ENCODE measurements at regions not wholly inside any gene's neighbourhood (a gene's known extent, or its start where the extent isn't known, plus 50 kb on each side); places are given as distances from the start of the nearest gene placed in this dataset.

GRCh38 chr4:53852343-53852742, 212.1 kb downstream of the CHIC2 start:
- no peak overlapping the region for H3K4me3 ChIP-seq
- no peaks in the 10 kb centered on the region for H3K27me3 ChIP-seq
- DNase-seq, result no peak
- H3K36me3 ChIP-seq, result no peaks in the 10 kb centered on the region
- no peak for TF ChIP-seq CTCF (IDR thresholded peaks at IDR 0.05)
- ATAC-seq, result no peak
- H3K4me1 ChIP-seq, result no peaks in the 10 kb centered on the region
- H3K9me3 ChIP-seq, result no peaks in the 10 kb centered on the region
- intact Hi-C loops (cut with DNase I), result no loop called here
- H3K27ac ChIP-seq, result no peak overlapping the region

GRCh38 chr4:53847965-53848364, 216.4 kb downstream of the CHIC2 start:
- Histone ChIP-seq H3K9me3 (no peaks in the 10 kb centered on the region), H3K4me3 (no peak overlapping the region), H3K27ac (no peak overlapping the region), H3K4me1 (no peaks in the 10 kb centered on the region), H3K27me3 (no peaks in the 10 kb centered on the region), H3K36me3 (no peaks in the 10 kb centered on the region)
- DNase-seq (no peak), ATAC-seq (no peak)
- intact Hi-C loops (cut with DNase I), result no loop called here
- no peak for TF ChIP-seq CTCF (IDR thresholded peaks at IDR 0.05)

- ATAC-seq, result no peak
- Histone ChIP-seq H3K36me3 (no peaks in the 10 kb centered on the region), H3K27me3 (no peaks in the 10 kb centered on the region), H3K4me1 (no peaks in the 10 kb centered on the region), H3K9me3 (no peaks in the 10 kb centered on the region), H3K27ac (no peak overlapping the region), H3K4me3 (no peak overlapping the region)
- no peak for TF ChIP-seq CTCF (IDR thresholded peaks at IDR 0.05)
- DNase-seq, result no peak
- intact Hi-C loops (cut with DNase I), result no loop called here
Measured at GRCh38 chr4:53844551-53844950, 219.9 kb downstream of the CHIC2 start.

GRCh38 chr4:53844133-53844532, 220.3 kb downstream of the CHIC2 start:
- H3K4me3 ChIP-seq, result no peak overlapping the region
- DNase-seq (no peak), ATAC-seq (no peak)
- intact Hi-C loops (cut with DNase I), result no loop called here
- no peaks in the 10 kb centered on the region for H3K9me3 ChIP-seq
- no peak for TF ChIP-seq CTCF (IDR thresholded peaks at IDR 0.05)
- H3K27ac ChIP-seq, result no peak overlapping the region
- H3K27me3 ChIP-seq, result no peaks in the 10 kb centered on the region
- H3K36me3 ChIP-seq, result no peaks in the 10 kb centered on the region
- no peaks in the 10 kb centered on the region for H3K4me1 ChIP-seq

GRCh38 chr4:53841711-53842110, 222.7 kb downstream of the CHIC2 start:
- intact Hi-C loops (cut with DNase I), result no loop called here
- TF ChIP-seq CTCF (IDR thresholded peaks at IDR 0.05), result no peak
- no peak for DNase-seq
- Histone ChIP-seq H3K4me3 (no peak overlapping the region), H3K27ac (no peak overlapping the region), H3K4me1 (no peaks in the 10 kb centered on the region), H3K9me3 (peaks cover 0 to 3% of the 10 kb centered on the region in 2 donors), H3K36me3 (no peaks in the 10 kb centered on the region), H3K27me3 (no peaks in the 10 kb centered on the region)
- no peak for ATAC-seq

All from left lung (tissue), 4 donors.